ENCODE measurements at regions not wholly inside any gene's neighbourhood (a gene's known extent, or its start where the extent isn't known, plus 50 kb on each side); places are given as distances from the start of the nearest gene placed in this dataset.

GRCh38 chr12:111310076-111310870, 58.6 kb downstream of the PHETA1 start:
- no peak for DNase-seq (ENCODE audit: low spot score)

DNA sequence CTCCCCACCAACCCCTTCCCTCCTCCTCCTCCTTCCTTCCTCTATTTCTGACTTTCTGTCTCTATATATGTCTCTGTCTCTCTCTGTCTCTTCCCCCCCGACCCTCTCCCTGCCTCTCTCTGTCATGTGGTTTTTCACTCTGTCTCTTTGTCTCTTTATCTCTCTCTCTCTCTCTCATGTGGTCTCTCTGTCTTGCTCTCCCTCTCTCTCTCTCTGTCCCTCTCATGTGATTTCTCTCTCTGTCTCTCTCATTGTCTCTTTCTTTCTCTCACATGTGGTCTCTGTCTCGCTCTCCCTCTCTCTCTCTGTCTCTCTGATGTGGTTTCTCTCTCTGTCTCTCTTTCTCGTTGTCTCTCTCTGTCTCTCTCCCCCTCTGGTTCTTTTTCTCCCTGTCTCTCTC, 59.3 kb downstream of the PHETA1 start:
- DNase-seq (ENCODE audit: low spot score), result no peak

DNA sequence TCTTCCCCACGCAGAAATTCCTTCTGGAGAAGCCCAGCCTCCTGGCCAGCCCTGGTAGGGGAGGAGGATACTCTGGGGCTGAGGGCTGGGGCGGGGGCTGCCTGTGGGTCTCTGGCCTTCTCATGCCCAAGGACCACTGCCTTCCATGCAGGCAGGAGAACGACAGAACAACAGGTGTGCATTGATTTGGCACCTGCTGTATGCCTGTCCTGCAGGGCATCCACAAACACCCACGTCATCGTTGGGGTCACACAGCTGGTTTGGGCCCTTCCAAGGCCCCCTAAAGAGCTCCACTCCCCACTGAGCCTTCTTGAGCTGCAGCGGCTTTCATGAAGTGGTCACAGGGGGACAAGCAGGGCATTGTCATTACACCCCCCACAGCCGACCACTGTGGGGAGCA, 60.4 kb downstream of the PHETA1 start:
- DNase-seq (ENCODE audit: low spot score), result no peak

DNA sequence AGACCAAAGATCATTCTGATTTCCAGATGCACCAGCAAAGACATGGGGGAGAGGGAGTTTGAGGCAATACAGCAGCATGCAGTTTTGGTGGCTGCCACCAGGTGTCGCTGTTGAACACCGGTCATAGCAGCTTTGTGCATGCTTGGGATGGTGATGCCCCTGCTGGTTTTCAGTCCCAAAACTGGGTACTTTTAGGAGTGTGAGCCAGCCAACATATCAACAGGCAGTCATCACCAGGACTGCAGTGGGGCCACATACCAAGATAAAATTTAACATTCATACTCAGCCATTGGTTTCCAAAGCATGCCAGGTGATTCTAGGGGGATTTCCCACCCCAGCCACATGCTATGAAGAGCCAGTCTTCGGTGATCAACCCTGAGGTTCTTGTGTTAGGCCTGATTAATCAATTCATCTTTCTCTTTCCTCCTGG, 64.2 kb downstream of the PHETA1 start:
- no peak for DNase-seq (ENCODE audit: low spot score)

GRCh38 chr12:111303531-111303930, 65.4 kb downstream of the PHETA1 start:
- DNase-seq (ENCODE audit: low spot score), result no peak

GRCh38 chr12:111298582-111299436, 70.1 kb downstream of the PHETA1 start:
- peak; percentile 87 for DNase-seq (ENCODE audit: low spot score)

GRCh38 chr12:111297703-111298426, 71.0 kb downstream of the PHETA1 start:
- no peak for DNase-seq (ENCODE audit: low spot score)

GRCh38 chr12:111296906-111297463, 71.9 kb downstream of the PHETA1 start:
- no peak for DNase-seq (ENCODE audit: low spot score)

DNA sequence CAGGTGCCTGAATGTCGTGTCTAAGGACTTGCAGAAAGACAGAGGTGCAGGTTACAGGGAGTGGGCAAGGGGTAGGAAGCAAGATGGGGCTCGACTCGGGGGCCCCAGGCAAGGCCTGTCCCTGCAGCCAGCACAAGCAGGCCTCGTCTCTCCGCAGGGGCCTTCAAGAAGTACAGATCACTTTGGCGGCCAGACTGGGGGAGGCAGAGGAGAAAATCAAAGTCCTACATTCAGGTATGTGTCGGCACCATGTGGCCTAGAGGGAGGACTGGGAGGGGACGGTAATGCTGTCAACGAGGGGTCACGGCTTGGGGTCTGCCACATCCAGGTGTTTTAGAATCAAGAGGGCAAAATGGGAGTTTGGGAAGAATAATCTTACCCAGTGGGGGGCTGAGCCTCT, 73.7 kb downstream of the PHETA1 start:
- DNase-seq (ENCODE audit: low spot score), result no peak

- DNase-seq (ENCODE audit: low spot score), result no peak
Measured at GRCh38 chr12:111293266-111294009, 75.5 kb downstream of the PHETA1 start.

DNA sequence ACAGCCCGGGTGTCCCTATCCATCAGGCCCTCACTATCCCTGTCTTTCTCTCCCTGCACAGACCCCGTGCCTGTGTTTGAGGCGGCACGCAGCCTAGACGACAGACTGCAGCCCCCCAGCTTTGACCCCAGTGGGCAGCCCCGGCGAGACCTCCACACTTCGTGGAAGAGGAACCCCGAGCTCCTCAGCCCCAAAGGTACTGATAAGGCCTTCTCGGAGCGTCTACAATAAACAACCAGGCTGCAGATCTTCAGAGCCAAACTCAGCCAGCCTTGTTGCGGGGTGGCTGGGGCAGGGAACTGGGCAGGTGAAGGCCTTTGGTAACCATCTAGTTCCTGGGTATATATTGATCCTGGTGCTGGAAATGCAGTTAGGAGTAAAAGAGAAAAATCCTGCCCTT, 77.5 kb downstream of the PHETA1 start:
- DNase-seq (ENCODE audit: low spot score), result no peak

DNA sequence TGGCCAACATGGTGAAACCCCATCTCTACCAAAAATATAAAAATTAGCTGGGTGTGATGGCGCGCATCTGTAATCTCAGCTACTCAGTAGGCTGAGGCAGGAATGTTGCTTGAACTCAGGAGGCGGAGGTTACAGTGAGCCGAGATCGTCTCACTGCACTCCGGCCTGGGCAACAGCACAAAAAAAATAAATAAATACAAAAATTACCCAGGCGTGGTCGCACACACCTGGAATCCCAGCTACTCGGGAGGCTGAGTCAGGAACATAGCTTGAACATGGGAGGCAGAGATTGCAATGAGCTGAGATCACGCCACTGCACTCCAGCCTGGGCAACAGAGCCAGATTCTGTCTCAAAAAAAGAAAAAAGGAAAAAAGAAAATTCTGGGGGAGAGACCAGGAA, 80.1 kb downstream of the PHETA1 start:
- no peak for DNase-seq (ENCODE audit: low spot score)

GRCh38 chr12:111287125-111287900, 81.6 kb downstream of the PHETA1 start:
- DNase-seq (ENCODE audit: low spot score), result no peak

DNA sequence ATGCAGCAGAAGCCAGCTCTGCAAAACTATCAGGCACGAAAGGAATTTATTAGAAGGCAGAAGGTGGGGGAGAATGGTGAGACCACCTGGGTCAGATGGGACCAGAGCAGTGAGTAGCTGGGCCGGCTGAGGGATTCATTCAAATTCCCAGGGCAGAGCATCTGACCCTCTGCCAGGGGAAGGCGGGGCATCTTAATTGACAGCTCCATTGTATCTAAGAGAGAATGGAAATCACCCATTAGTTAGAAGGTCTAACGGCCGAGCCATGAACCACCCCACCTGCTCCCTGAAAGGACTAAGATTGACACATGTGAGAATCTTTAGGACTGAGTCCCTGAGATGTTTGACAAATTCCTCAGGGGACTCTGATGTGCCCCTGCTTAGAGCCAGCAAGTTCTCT, 83.7 kb downstream of the PHETA1 start:
- DNase-seq (ENCODE audit: low spot score), result no peak

DNA sequence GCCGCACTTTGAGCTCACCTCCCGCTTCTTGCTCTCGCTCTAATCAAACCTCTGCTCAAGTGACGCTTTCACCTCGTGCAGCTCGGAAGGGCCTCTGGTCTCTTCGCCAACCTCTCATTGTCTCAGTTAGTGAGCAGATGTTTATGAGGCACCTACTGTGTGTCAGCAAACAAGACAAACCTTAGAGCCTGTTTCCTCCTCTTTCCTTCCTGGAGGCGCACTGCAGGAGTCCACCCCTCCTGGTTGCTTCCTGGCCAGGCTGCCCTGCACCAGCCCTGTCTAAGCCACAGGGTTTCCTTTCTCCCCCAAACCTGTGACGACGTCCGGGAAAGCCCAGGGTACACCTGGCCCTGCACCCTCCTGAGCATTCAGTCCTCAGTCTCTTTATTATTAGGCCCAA, 84.2 kb downstream of the PHETA1 start:
- DNase-seq (ENCODE audit: low spot score), result no peak

- DNase-seq (ENCODE audit: low spot score), result no peak
Measured at GRCh38 chr12:111283966-111284365, 84.9 kb downstream of the PHETA1 start.

DNA sequence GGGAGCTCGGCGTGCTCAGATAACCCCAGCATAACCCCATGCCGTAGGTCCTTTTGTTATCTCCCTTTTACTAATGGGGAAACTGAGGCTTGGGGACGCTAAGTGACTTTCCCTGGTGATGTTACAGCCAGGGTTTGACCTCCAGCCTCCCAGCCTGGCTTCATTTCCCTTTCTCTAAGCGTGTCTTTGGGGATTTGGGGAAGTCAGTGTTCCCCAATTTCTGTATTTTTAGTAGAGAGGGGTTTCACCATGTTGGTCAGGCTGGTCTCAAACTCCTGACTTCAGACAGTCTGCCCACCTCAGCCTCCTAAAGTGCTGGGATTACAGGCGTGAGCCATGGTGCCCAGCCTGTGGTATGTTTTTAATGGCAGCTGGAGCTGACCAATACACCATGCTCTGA, 85.4 kb downstream of the PHETA1 start:
- DNase-seq (ENCODE audit: low spot score), result no peak

GRCh38 chr12:111277570-111277969, 91.3 kb downstream of the PHETA1 start:
- no peak for DNase-seq (ENCODE audit: low spot score)

GRCh38 chr12:111276146-111276545, 92.7 kb downstream of the PHETA1 start:
- no peak for DNase-seq (ENCODE audit: low spot score)

DNA sequence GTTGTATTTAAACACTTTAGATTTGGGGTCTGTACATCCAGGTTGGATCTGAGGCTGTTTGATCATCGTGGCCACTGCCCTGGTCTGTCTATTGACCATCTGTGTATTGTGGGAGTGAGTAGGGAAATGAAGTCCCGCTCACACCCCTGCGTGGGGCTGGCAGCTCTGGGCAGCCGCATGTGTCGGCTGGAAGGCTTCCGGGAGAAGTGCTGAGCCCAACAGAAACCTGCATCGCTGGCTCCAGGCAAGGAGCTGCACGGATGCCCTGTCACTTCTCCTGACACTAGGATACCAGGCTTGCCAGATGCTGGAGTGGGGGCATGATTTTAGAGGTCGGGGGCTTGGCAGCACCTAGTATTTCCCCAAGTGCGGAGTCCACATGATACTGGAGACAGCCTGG, 93.6 kb downstream of the PHETA1 start:
- DNase-seq (ENCODE audit: low spot score), result no peak

DNA sequence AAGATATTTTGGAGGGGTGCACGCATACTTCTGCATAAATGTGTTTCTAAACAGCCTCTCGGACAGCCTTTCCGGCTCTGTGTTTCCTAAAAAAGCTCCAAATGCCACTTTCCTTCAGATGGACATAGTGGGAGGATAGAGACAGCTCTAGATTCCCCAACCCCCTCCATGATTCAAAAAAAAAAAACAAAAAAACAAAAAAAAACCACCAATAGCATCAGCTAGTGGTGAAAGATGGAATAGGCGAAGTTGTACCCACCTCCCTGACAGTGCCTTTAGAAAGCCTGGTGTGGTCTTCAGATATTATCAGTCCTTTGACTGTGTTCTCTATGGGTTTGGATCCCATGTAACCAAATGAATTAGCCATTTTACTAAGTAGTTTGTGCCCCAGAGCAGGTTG, 94.1 kb downstream of the PHETA1 start:
- DNase-seq (ENCODE audit: low spot score), result peak; percentile 50
